GM21381 (cell line): ENCODE measurements at regions not wholly inside any gene's neighbourhood (a gene's known extent, or its start where the extent isn't known, plus 50 kb on each side); places are given as distances from the start of the nearest gene placed in this dataset.
"Not testable (repeated sequence)": the region's sequence is repeated elsewhere in the genome, so short reads cannot be mapped to it uniquely, and the experiment has no call there.

Experiments
- ATAC-seq: cut with Tn5 transposase; IDR thresholded peaks from one replicate; pipeline ENCODE4 v1.9.1; 2021; ENCODE audit warnings: mild to moderate bottlenecking, moderate library complexity; ENCODE audit not compliant: unreplicated experiment

GRCh38 chrX:120719622-120720021, 89.8 kb upstream of the C1GALT1C1 start:
- ATAC-seq: no peak

- ATAC-seq: no peak
These were observed 89.1 kb upstream of the C1GALT1C1 start for GRCh38 chrX:120718969-120719368.

DNA sequence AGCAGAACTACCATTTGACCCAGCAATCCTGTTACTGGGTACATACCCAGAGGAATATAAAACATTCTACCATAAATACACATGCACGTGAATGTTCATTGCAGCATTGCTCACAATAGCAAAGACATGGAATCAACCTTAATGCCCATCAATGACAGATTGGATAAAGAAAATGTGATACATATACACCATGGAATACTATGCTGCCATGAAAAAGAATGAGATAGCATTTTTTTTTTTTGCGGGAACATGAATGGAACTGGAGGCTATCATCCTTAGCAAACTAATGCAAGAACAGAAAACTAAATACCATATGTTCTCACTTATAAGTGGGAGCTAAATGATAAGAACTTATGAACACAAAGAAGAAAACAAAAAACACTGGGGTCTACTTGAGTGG, 72.5 kb upstream of the C1GALT1C1 start:
- not testable (repeated sequence) for ATAC-seq

DNA sequence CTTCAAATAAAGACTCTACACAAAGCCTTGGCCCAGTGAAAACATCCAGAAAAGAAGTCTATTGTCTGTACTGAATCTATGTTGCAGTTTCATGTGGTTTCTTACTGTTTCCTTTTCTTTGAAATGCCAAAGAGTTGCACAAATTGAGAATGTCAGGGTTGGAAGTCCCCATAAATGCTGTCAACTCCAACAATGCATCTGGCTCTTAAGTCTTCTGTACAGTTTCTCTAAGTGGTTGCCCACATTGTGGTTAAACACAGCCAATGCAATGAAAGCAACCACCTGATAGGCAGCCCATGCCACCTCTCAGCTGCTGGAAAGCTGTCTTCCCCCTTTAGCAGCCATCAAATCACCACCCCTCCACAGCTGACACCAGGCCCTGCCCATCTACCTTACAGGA, 67.2 kb upstream of the C1GALT1C1 start:
- peak; percentile 85 for ATAC-seq

DNA sequence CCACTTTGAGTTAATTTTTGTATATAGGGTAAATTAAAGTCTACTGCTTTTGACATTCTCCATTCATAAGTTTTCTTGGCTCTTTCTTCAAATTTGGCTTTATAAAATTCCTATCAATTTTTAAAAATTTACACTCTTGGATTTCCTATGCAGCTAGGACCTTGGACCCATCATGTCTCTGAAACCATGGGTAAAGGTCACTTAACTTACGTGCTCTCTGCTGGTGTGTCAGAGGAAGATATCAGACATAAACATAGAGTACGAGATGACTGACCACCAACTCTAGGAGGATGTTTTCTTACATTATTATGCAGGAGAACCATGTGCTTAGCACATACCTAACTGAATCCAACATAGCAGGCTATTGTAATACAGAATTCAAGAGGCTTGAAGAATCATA, 62.5 kb upstream of the C1GALT1C1 start:
- ATAC-seq: no peak

DNA sequence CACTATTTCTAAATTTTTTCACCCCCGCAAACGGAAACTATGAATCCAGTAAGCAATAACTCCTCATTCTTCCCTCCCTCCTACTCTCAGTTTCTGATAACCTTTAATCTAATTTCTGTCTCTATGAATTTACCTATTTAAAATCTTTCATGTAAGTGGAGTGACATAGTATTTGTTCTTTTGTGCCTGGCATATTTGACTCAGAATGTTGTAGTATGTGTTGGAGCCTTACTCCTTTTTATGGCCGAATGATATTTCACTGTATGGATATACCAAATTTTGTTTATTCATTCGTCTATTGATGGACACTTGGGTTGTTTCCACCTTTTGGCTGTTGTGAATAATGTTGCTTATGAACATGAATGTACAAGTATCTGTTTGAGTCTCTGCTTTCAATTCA, 61.1 kb upstream of the C1GALT1C1 start:
- ATAC-seq: no peak

- no peak for ATAC-seq
These were observed 60.5 kb upstream of the C1GALT1C1 start for GRCh38 chrX:120690344-120690743.

GRCh38 chrX:120680090-120680489, 50.2 kb upstream of the C1GALT1C1 start:
- ATAC-seq: no peak
